ENCODE measurements at regions not wholly inside any gene's neighbourhood (a gene's known extent, or its start where the extent isn't known, plus 50 kb on each side); places are given as distances from the start of the nearest gene placed in this dataset.

DNA sequence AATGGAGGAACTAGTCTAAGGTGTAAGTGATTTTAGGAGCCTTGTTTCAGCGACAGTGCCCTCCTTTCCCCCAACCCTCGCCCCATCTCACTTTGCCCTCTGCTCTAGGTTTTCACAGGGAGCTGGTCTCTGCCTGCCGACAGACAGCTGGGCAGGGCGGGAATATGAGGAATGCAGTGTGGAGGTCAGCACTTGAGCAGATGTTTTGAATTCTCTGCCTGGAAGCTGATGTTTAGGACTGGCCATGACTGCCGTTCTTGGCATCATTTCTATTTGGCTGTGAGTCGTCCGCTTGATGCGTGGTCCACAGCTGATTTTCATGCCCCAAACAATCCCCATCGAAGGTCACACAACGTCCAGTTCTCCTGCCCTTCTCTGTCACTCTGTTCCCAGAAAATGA is 55.1 kb upstream of the SIX3 start:
- H3K36me3 ChIP-seq (replicated peaks in 1 of 2; ENCODE audit: control insufficient read depth in 1 of 2, insufficient read depth in 2 of 2, low read length in 2 of 2) = no peaks in the 10 kb centered on the region
- DNase-seq = no peak
- no peak overlapping the region for H3K9ac ChIP-seq (ENCODE audit: insufficient read depth, low read length, poor library complexity, severe bottlenecking)
- peaks cover 4 to 18% of the 10 kb centered on the region in 2 donors for H3K27me3 ChIP-seq (ENCODE audit: control insufficient read depth in 2 of 2, insufficient read depth in 2 of 2, low read length in 2 of 2)
- H2AFZ ChIP-seq (ENCODE audit: insufficient read depth, low read depth, low read length, poor library complexity, severe bottlenecking) = no peak overlapping the region
- Mint-ChIP-seq H3K4me3 (no peak overlapping the region), H3K4me1 (no peaks in the 10 kb centered on the region), H3K36me3 (no peaks in the 10 kb centered on the region), H3K27ac (no peak overlapping the region), H3K9me3 (peaks cover 0 to 5% (median 5%) of the 10 kb centered on the region in 7 donors), H3K27me3 (ENCODE audit: low read depth in 3 of 3) (peaks cover 3 to 18% (median 9%) of the 10 kb centered on the region in 3 donors)
- no peaks in the 10 kb centered on the region for H3K9me3 ChIP-seq (replicated peaks in 1 of 2; ENCODE audit: control insufficient read depth in 1 of 2, insufficient read depth in 1 of 2, low read length in 2 of 2)
- intact Hi-C loops (cut with micrococcal nuclease) = no loop called here
- H3K4me3 ChIP-seq (replicated peaks in 1 of 3; ENCODE audit: low read depth in 2 of 3, low read length in 3 of 3) = no peak overlapping the region
- H3K27ac ChIP-seq (ENCODE audit: low read depth in 1 of 2, low read length in 2 of 2) = no peak overlapping the region
- H3K4me2 ChIP-seq (replicated peaks; ENCODE audit: extremely low read depth, low read length, poor library complexity, severe bottlenecking) = no peak overlapping the region
- no peaks in the 10 kb centered on the region for H3K4me1 ChIP-seq (ENCODE audit: control insufficient read depth in 1 of 2, insufficient read depth in 2 of 2, low read length in 2 of 2)
- H4K20me1 ChIP-seq (ENCODE audit: insufficient read depth, low read length) = no peaks in the 10 kb centered on the region
- H3K79me2 ChIP-seq (ENCODE audit: insufficient read depth, low read length) = no peaks in the 10 kb centered on the region
- TF ChIP-seq, protein P1, sequence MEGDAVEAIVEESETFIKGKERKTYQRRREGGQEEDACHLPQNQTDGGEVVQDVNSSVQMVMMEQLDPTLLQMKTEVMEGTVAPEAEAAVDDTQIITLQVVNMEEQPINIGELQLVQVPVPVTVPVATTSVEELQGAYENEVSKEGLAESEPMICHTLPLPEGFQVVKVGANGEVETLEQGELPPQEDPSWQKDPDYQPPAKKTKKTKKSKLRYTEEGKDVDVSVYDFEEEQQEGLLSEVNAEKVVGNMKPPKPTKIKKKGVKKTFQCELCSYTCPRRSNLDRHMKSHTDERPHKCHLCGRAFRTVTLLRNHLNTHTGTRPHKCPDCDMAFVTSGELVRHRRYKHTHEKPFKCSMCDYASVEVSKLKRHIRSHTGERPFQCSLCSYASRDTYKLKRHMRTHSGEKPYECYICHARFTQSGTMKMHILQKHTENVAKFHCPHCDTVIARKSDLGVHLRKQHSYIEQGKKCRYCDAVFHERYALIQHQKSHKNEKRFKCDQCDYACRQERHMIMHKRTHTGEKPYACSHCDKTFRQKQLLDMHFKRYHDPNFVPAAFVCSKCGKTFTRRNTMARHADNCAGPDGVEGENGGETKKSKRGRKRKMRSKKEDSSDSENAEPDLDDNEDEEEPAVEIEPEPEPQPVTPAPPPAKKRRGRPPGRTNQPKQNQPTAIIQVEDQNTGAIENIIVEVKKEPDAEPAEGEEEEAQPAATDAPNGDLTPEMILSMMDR (IDR thresholded peaks at IDR 0.05) = no peak
- 81% methylated on average over 6 of the region's 10 CpGs for WGBS (ENCODE audit: insufficient coverage)

DNA sequence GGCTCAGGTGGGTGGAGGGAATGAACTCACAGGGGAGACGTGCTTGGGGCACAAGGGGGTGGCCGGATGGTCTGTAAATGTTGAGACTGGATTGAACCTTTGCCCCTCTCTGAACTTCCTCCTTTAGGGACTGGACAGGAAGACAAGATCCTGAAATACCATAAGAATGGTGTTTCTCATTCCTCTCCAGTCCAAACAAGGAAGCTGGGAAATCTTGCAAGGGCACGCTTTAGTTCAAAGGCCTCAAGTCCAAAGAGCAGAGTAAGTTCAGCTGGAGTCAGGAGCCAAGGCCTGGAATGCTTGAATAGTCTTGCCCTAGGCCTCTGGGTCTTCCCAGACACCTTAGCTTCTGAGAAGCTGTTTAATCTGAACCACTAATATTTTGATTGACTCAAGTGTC is 52.4 kb upstream of the SIX3 start:
- H3K36me3 ChIP-seq (replicated peaks in 1 of 2; ENCODE audit: control insufficient read depth in 1 of 2, insufficient read depth in 2 of 2, low read length in 2 of 2) = no peaks in the 10 kb centered on the region
- no peaks in the 10 kb centered on the region for H3K36me3 Mint-ChIP-seq
- H3K27me3 ChIP-seq (ENCODE audit: control insufficient read depth in 2 of 2, insufficient read depth in 2 of 2, low read length in 2 of 2) = peaks cover 5 to 18% of the 10 kb centered on the region in 2 donors
- WGBS (ENCODE audit: insufficient coverage) = no CpG with 5 or more reads among the region's 3 CpGs
- H3K4me1 Mint-ChIP-seq = no peaks in the 10 kb centered on the region
- H3K27ac ChIP-seq (ENCODE audit: low read depth in 1 of 2, low read length in 2 of 2) = no peak overlapping the region
- no peak overlapping the region for H3K4me3 ChIP-seq (replicated peaks in 1 of 3; ENCODE audit: low read depth in 2 of 3, low read length in 3 of 3)
- H3K27me3 Mint-ChIP-seq (ENCODE audit: low read depth in 3 of 3) = peaks cover 3 to 22% (median 10%) of the 10 kb centered on the region in 3 donors
- peaks cover 9 to 24% (median 15%) of the 10 kb centered on the region in 7 donors for H3K9me3 Mint-ChIP-seq
- no peak overlapping the region for H3K9ac ChIP-seq (ENCODE audit: insufficient read depth, low read length, poor library complexity, severe bottlenecking)
- H3K4me3 Mint-ChIP-seq = no peak overlapping the region
- H2AFZ ChIP-seq (ENCODE audit: insufficient read depth, low read depth, low read length, poor library complexity, severe bottlenecking) = no peak overlapping the region
- H3K4me1 ChIP-seq (ENCODE audit: control insufficient read depth in 1 of 2, insufficient read depth in 2 of 2, low read length in 2 of 2) = no peaks in the 10 kb centered on the region
- TF ChIP-seq, protein P1 (IDR thresholded peaks at IDR 0.05) = no peak
- H3K4me2 ChIP-seq (replicated peaks; ENCODE audit: extremely low read depth, low read length, poor library complexity, severe bottlenecking) = no peak overlapping the region
- intact Hi-C loops (cut with micrococcal nuclease) = no loop called here
- H4K20me1 ChIP-seq (ENCODE audit: insufficient read depth, low read length) = no peaks in the 10 kb centered on the region
- peaks cover 12 to 13% of the 10 kb centered on the region in 2 donors for H3K9me3 ChIP-seq (replicated peaks in 1 of 2; ENCODE audit: control insufficient read depth in 1 of 2, insufficient read depth in 1 of 2, low read length in 2 of 2)
- no peaks in the 10 kb centered on the region for H3K79me2 ChIP-seq (ENCODE audit: insufficient read depth, low read length)
- no peak for DNase-seq
- no peak overlapping the region for H3K27ac Mint-ChIP-seq

Measured in CD14-positive monocyte (primary cell).